ENCODE measurements at regions not wholly inside any gene's neighbourhood (a gene's known extent, or its start where the extent isn't known, plus 50 kb on each side); places are given as distances from the start of the nearest gene placed in this dataset.

- TF ChIP-seq NFRKB (IDR thresholded peaks at IDR 0.05) (no peak), BHLHE40 (IDR thresholded peaks at IDR 0.05; ENCODE audit: borderline replicate concordance) (no peak), ARNT (IDR thresholded peaks at IDR 0.05) (no peak), FOXM1 (IDR thresholded peaks at IDR 0.05; ENCODE audit: borderline replicate concordance) (no peak), CTBP1 (IDR thresholded peaks at IDR 0.05; ENCODE audit: borderline replicate concordance) (no peak), HDGF (IDR thresholded peaks at IDR 0.05; ENCODE audit: borderline replicate concordance) (no peak), TARDBP (IDR thresholded peaks at IDR 0.05) (no peak), FOXK2 (IDR thresholded peaks at IDR 0.05) (no peak)
Observed at GRCh38 chr21:19603011-19603593, 1199.5 kb upstream of the TMPRSS15 start.

Measured in HEK293T (cell line).